GM12801 (cell line): ENCODE measurements at regions not wholly inside any gene's neighbourhood (a gene's known extent, or its start where the extent isn't known, plus 50 kb on each side); places are given as distances from the start of the nearest gene placed in this dataset.

Source experiments
- CTCF ChIP-seq: IDR thresholded peaks from one replicate; pipeline ENCODE4 v1.5.1; 2011; ENCODE audit warnings: control low read depth; ENCODE audit not compliant: insufficient read length; ENCODE audit errors: extremely low read depth

DNA sequence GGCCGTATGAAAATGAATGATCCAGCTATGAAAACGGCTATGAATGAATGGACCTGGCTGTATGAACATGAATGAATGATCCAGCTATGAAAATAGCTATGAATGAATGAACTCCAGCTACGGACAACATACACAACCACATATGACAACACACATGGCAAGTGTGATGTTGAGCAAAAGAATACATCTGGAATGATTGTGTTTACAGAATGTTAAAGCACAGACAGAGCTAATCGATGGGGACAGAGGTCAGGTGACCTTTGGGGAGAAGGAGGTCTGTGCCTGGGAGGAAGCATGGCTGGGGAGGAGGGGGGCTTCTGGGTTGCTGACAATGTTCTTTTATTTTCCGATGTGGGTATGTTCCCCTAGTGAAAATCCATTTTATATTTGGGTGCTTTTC, 174.0 kb upstream of the WSCD1 start:
- TF ChIP-seq CTCF = no peak

DNA sequence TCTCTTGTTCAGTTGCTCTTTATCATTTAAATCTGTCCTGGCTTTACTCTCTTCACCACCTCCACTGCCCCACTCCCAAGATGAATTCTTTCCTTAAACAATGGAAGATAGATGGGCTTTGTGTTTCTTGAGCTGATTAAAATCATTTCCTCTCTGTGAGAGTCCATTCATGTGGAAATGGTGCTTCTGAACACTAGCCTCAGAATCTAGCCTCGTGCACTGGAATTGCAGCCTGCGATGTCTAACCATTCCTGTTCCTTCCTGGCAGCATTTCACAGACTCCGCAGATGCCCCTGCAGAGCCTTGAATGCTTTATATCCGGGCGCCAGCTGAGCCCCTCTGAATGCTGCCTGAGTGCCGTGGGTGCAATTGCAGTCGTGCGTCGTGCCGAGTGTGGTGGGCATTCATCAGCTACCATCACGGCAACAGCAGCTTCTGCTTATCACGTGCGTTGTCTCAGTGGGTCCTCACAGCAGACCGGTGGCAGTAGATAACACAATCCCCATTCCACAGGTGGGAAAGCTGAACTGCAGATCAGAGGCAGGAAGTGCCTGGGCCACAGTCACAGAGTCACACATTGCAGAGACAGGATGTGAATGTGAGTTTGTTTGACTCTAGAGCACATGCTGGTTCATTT, 172.8 kb upstream of the WSCD1 start:
- no peak for TF ChIP-seq CTCF

DNA sequence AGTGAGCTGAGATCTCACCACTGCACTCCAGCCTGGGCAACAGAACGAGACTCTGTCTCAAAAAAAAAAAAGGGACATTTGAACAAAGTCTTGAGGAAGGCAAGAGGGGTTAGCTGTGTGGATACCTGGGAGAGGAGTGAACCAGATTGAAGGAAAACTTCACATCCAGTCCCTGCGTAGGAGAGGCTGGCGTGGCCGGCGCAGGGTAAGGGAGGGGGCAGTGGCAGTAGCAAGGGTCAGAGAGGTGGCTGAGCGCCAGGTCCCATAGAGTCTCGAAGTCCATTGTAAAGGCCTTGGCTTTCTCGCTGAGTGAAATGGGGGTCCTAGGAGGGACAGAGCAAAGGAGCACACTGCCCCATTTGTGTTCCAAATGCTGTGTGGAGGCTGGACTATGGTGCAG, 171.8 kb upstream of the WSCD1 start:
- no peak for TF ChIP-seq CTCF

GRCh38 chr17:5899496-5900195, 170.5 kb upstream of the WSCD1 start:
- no peak for TF ChIP-seq CTCF

- TF ChIP-seq CTCF = no peak
These were observed 168.4 kb upstream of the WSCD1 start for GRCh38 chr17:5901731-5902130.

- no peak for TF ChIP-seq CTCF
These were observed 167.7 kb upstream of the WSCD1 start for GRCh38 chr17:5902181-5903140.

DNA sequence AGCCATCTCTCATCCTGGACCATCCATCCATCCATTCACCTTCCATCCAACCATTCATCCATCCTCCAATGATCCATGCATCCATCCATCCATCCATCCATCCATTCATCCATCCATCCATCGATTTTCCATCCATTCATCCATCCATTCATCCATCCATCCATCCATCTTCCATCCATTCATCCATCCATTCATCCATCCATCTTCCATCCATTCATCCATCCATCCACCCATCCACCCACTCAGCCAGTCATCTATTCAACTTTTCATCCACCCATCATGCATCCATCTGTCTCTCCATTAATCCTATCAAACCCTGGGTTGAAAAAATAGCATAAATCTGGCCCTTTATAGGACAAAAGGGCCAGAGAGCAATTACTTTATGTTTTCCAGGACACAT, 158.3 kb upstream of the WSCD1 start:
- TF ChIP-seq CTCF = no peak
